H1 (cell line): ENCODE measurements at regions not wholly inside any gene's neighbourhood (a gene's known extent, or its start where the extent isn't known, plus 50 kb on each side); places are given as distances from the start of the nearest gene placed in this dataset.

ENCODE experiments used
- CTCF ChIA-PET: fragments of 300-600 bp; sonication (Branson Sonifier 250); formaldehyde crosslinking; loops from one replicate; lab custom pipeline; 2021; ENCODE audit not compliant: partially characterized antibody; lab: Charles Lee
- POLR2A ChIA-PET: fragments of 300-600 bp; sonication (Branson Sonifier 250); formaldehyde crosslinking; loops from one replicate; lab custom pipeline; 2021; ENCODE audit warnings: inconsistent platforms; ENCODE audit not compliant: partially characterized antibody; lab: Charles Lee
- DNase-seq, 2 experiments: peaks; one replicate each; pipeline versions ENCODE4 v3.0.0 to v3.0.0-alpha.2; 2010 to 2022; ENCODE audit warnings: low spot score in 2 of 2, low read depth in 1 of 2, mixed read lengths in 1 of 2
- FAIRE-seq: peaks from 2 replicates; lab custom pipeline; 2011; peaks lifted over from hg19 to GRCh38; lab: Jason Lieb, UNC
- H2AFZ ChIP-seq: 2 replicates; pipeline ENCODE4 v1.8.1; 2012; ENCODE audit warnings: low read length, inconsistent platforms
- H2AK5ac ChIP-seq: 2 replicates; pipeline ENCODE4 v1.6.1; 2013; ENCODE audit warnings: low read depth, low read length
- H2BK120ac ChIP-seq: replicated peaks from 2 replicates; pipeline ENCODE3; 2013; ENCODE audit warnings: low read depth, low read length, inconsistent platforms
- H2BK12ac ChIP-seq: 2 replicates; pipeline ENCODE4 v1.6.1; 2013; ENCODE audit warnings: low read depth, low read length
- H2BK15ac ChIP-seq: 2 replicates; pipeline ENCODE4 v1.6.1; 2013; ENCODE audit warnings: low read length
- H2BK20ac ChIP-seq: 2 replicates; pipeline ENCODE4 v1.6.1; 2013; ENCODE audit warnings: low read length
- H2BK5ac ChIP-seq: 2 replicates; pipeline ENCODE4 v1.6.1; 2013; ENCODE audit warnings: low read depth, low read length
- H3K14ac ChIP-seq: 2 replicates; pipeline ENCODE4 v1.6.1; 2013; ENCODE audit warnings: inconsistent platforms; ENCODE audit not compliant: insufficient read length
- H3K18ac ChIP-seq: 2 replicates; pipeline ENCODE4 v1.6.1; 2013; ENCODE audit warnings: low read length; ENCODE audit errors: extremely low read depth
- H3K23ac ChIP-seq: 2 replicates; pipeline ENCODE4 v1.6.1; 2013; ENCODE audit warnings: inconsistent platforms; ENCODE audit not compliant: insufficient read length
- H3K23me2 ChIP-seq: 2 replicates; pipeline ENCODE4 v1.6.1; 2013; ENCODE audit warnings: low read depth, low read length
- H3K27ac ChIP-seq: 2 replicates; pipeline ENCODE4 v1.6.1; 2011; ENCODE audit warnings: low read depth, low read length, inconsistent platforms
- H3K27me3 ChIP-seq, 4 experiments: replicated peaks in 1 of 4; 1 replicate in 1 of 4; 2 replicates in 3 of 4; pipeline versions ENCODE4 v1.6.1 to v1.8.1; 2011 to 2013; ENCODE audit warnings: low read length in 3 of 4, mild to moderate bottlenecking in 3 of 4, inconsistent platforms in 2 of 4, mixed read lengths in 2 of 4, moderate library complexity in 1 of 4; ENCODE audit not compliant: control insufficient read depth in 3 of 4, insufficient read depth in 3 of 4; ENCODE audit errors: extremely low read depth in 1 of 4
- H3K36me3 ChIP-seq, 4 experiments: 2 replicates each; pipeline versions ENCODE4 v1.6.1 to v1.8.1; 2011 to 2013; ENCODE audit warnings: mild to moderate bottlenecking in 4 of 4, low read length in 3 of 4, moderate library complexity in 2 of 4, control low read depth in 1 of 4, inconsistent platforms in 1 of 4; ENCODE audit not compliant: insufficient read depth in 4 of 4, control insufficient read depth in 2 of 4
- H3K4ac ChIP-seq: replicated peaks from 2 replicates; pipeline ENCODE3; 2013; ENCODE audit warnings: low read length, low read depth, mixed read lengths, inconsistent platforms; ENCODE audit not compliant: insufficient read length
- H3K4me1 ChIP-seq, 4 experiments: replicated peaks in 1 of 4; 1 replicate in 1 of 4; 2 replicates in 3 of 4; pipeline versions ENCODE4 v1.6.1 to v1.8.1; 2011 to 2013; ENCODE audit warnings: low read length in 3 of 4, inconsistent platforms in 2 of 4, mixed read lengths in 1 of 4; ENCODE audit not compliant: insufficient read depth in 4 of 4, control insufficient read depth in 3 of 4
- H3K4me2 ChIP-seq, 2 experiments: 2 replicates each; pipeline versions ENCODE4 v1.6.1 to v1.8.1; 2011 to 2013; ENCODE audit warnings: low read depth in 2 of 2, low read length in 2 of 2, control low read depth in 1 of 2, inconsistent platforms in 1 of 2, mild to moderate bottlenecking in 1 of 2; ENCODE audit not compliant: insufficient read depth in 1 of 2
- H3K4me3 ChIP-seq, 4 experiments: fragments of 200-600, 300-600 bp in 1 of 4; sonication (generic), shearing (Covaris generic), sonication (Bioruptor Twin) in 1 of 4; 2 replicates each; pipeline versions ENCODE4 v1.5.1 to v1.8.1; 2011 to 2016; ENCODE audit warnings: low read length in 4 of 4, low read depth in 3 of 4, control low read depth in 2 of 4, inconsistent platforms in 2 of 4, mild to moderate bottlenecking in 2 of 4, mixed read lengths in 1 of 4, moderate library complexity in 1 of 4; ENCODE audit not compliant: insufficient read depth in 2 of 4; ENCODE audit errors: extremely low read depth in 1 of 4
- H3K56ac ChIP-seq: replicated peaks from 2 replicates; pipeline ENCODE3; 2013; ENCODE audit warnings: low read depth, mild to moderate bottlenecking, mixed read lengths, low read length, inconsistent platforms; ENCODE audit not compliant: insufficient read length
- H3K79me1 ChIP-seq: 2 replicates; pipeline ENCODE4 v1.6.1; 2013; ENCODE audit warnings: low read depth, low read length, control low read depth
- H3K79me2 ChIP-seq, 2 experiments: 2 replicates each; pipeline versions ENCODE4 v1.6.1 to v1.8.1; 2012 to 2013; ENCODE audit warnings: low read length in 2 of 2, mild to moderate bottlenecking in 2 of 2, inconsistent platforms in 1 of 2; ENCODE audit not compliant: insufficient read depth in 2 of 2, control insufficient read depth in 1 of 2
- H3K9ac ChIP-seq, 4 experiments: replicated peaks in 1 of 4; 1 replicate in 1 of 4; 2 replicates in 3 of 4; pipeline versions ENCODE4 v1.6.1 to v1.8.1; 2011 to 2013; ENCODE audit warnings: low read depth in 3 of 4, low read length in 3 of 4, control low read depth in 2 of 4, mild to moderate bottlenecking in 2 of 4, moderate library complexity in 2 of 4, inconsistent platforms in 1 of 4; ENCODE audit errors: extremely low read depth in 1 of 4
- H3K9me3 ChIP-seq, 2 experiments: 2 replicates each; pipeline versions ENCODE4 v1.6.1 to v1.8.1; 2012 to 2013; ENCODE audit warnings: mild to moderate bottlenecking in 2 of 2, moderate library complexity in 2 of 2, control low read depth in 1 of 2, inconsistent platforms in 1 of 2, low read depth in 1 of 2, low read length in 1 of 2, mixed read lengths in 1 of 2; ENCODE audit not compliant: insufficient read depth in 2 of 2
- H4K20me1 ChIP-seq, 2 experiments: replicated peaks in 1 of 2; 2 replicates each; pipeline versions ENCODE3 to v1.8.1; 2011 to 2013; ENCODE audit warnings: inconsistent platforms in 2 of 2, low read length in 2 of 2, mild to moderate bottlenecking in 1 of 2; ENCODE audit not compliant: insufficient read depth in 2 of 2, control insufficient read depth in 1 of 2
- H4K5ac ChIP-seq: 2 replicates; pipeline ENCODE4 v1.6.1; 2013; ENCODE audit warnings: low read length, low read depth, mixed read lengths, inconsistent platforms; ENCODE audit not compliant: insufficient read length
- H4K8ac ChIP-seq: 2 replicates; pipeline ENCODE4 v1.8.0; 2013; ENCODE audit warnings: mild to moderate bottlenecking, moderate library complexity, low read length, inconsistent platforms; ENCODE audit not compliant: insufficient read depth; ENCODE audit errors: extremely low read depth
- H4K91ac ChIP-seq: replicated peaks from 2 replicates; pipeline ENCODE3; 2013; ENCODE audit warnings: low read length, mixed read lengths, inconsistent platforms; ENCODE audit not compliant: insufficient read length
- BACH1 ChIP-seq: IDR thresholded peaks from 2 replicates; pipeline ENCODE4 v1.6.1; 2012; ENCODE audit warnings: low read length, improper control_type of control experiment
- CEBPB ChIP-seq: IDR thresholded peaks from 2 replicates; pipeline ENCODE4 v1.6.1; 2012; ENCODE audit warnings: low read depth, low read length
- FOSL1 ChIP-seq: IDR thresholded peaks from 2 replicates; pipeline ENCODE4 v1.6.1; 2011; ENCODE audit warnings: mild to moderate bottlenecking, low read depth, low read length, moderate library complexity; ENCODE audit not compliant: insufficient read depth
- GTF2F1 ChIP-seq: IDR thresholded peaks from 2 replicates; pipeline ENCODE4 v1.6.1; 2012; ENCODE audit warnings: low read depth, low read length, improper control_type of control experiment, borderline replicate concordance
- JUN ChIP-seq: IDR thresholded peaks from 2 replicates; pipeline ENCODE4 v1.6.1; 2011; ENCODE audit warnings: low read depth, mild to moderate bottlenecking, improper control_type of control experiment, low read length
- KDM5A ChIP-seq: fragments of 200-600 bp; IDR thresholded peaks from 2 replicates; pipeline ENCODE4 v1.7.1; 2012; ENCODE audit warnings: mild to moderate bottlenecking, low read length, inconsistent platforms, mixed read lengths
- NRF1 ChIP-seq: IDR thresholded peaks from 2 replicates; pipeline ENCODE4 v1.6.1; 2011; ENCODE audit warnings: mild to moderate bottlenecking, low read depth, low read length, improper control_type of control experiment
- RNF2 ChIP-seq: fragments of 200-900, 300-1000 bp; sonication (generic); IDR thresholded peaks from 2 replicates; pipeline ENCODE4 v1.7.1; 2016; ENCODE audit warnings: borderline replicate concordance, low read depth, mild to moderate bottlenecking, antibody characterized with exemption, low read length; ENCODE audit not compliant: poor library complexity, severe bottlenecking; ENCODE audit errors: missing control alignments
- RXRA ChIP-seq: IDR thresholded peaks from 2 replicates; pipeline ENCODE4 v1.6.1; 2011; ENCODE audit warnings: low read depth, mild to moderate bottlenecking, low read length, moderate library complexity; ENCODE audit not compliant: insufficient read depth
- SIN3A ChIP-seq, 2 experiments: IDR thresholded peaks in 1 of 2; conservative IDR thresholded peaks in 1 of 2; 2 replicates each; pipeline ENCODE4 v1.6.1; 2011 to 2012; ENCODE audit warnings: low read length in 2 of 2, improper control_type of control experiment in 1 of 2, low read depth in 1 of 2, mild to moderate bottlenecking in 1 of 2
- SUZ12 ChIP-seq: fragments of 200-600 bp; sonication (generic); IDR thresholded peaks from 2 replicates; pipeline ENCODE4 v1.6.1; 2012; ENCODE audit warnings: mild to moderate bottlenecking, inconsistent platforms, low read length, moderate library complexity, mixed read lengths
- TAF7 ChIP-seq: optimal IDR thresholded peaks from 2 replicates; pipeline ENCODE3; 2011; ENCODE audit warnings: low read depth, mild to moderate bottlenecking, inconsistent platforms, low read length, moderate library complexity, borderline replicate concordance
- TBP ChIP-seq: IDR thresholded peaks from 2 replicates; pipeline ENCODE4 v1.6.1; 2011; ENCODE audit warnings: low read depth, low read length, improper control_type of control experiment
- TEAD4 ChIP-seq: IDR thresholded peaks from 2 replicates; pipeline ENCODE4 v1.6.1; 2012; ENCODE audit warnings: low read depth, low read length, inconsistent platforms, mixed read lengths
- ZNF274 ChIP-seq: IDR thresholded peaks from 2 replicates; pipeline ENCODE4 v1.7.0; 2012; ENCODE audit warnings: low read length, borderline replicate concordance; ENCODE audit errors: extremely low read depth
- WGBS, 2 experiments: shearing (Covaris generic) in 1 of 2; methylation state at CpG; one replicate each; pipeline versions ENCODE4 v1.1.6 to v1.1.7; 2013 to 2015; ENCODE audit warnings: low lambda C conversion rate in 2 of 2, mixed read lengths in 2 of 2, inconsistent platforms in 1 of 2, low coverage in 1 of 2, missing lambda C conversion rate in 1 of 2; ENCODE audit not compliant: insufficient replicate concordance in 2 of 2, insufficient coverage in 1 of 2, insufficient read length in 1 of 2; ENCODE audit errors: extremely low coverage in 1 of 2, missing lambda C conversion rate in 1 of 2; 5-methylcytosine and 5-hydroxymethylcytosine counted together

GRCh38 chr2:220701115-220701514 is 871.0 kb downstream of the EPHA4 start:
- Histone ChIP-seq H2BK12ac (no peak overlapping the region), H3K18ac (no peak overlapping the region), H3K4ac (no peak overlapping the region), H3K79me2 (no peaks in the 10 kb centered on the region), H3K9me3 (0 out of 4 replicates have a peak, but pooled peaks cover 0 to 8% of the 10 kb centered on the region in 2 experiments), H3K27me3 (no peaks in the 10 kb centered on the region), H3K4me3 (no peak overlapping the region), H3K4me1 (no peaks in the 10 kb centered on the region), H4K8ac (no peak overlapping the region), H3K23me2 (no peaks in the 10 kb centered on the region), H3K36me3 (no peaks in the 10 kb centered on the region), H2BK5ac (no peak overlapping the region), H4K20me1 (no peaks in the 10 kb centered on the region), H2BK20ac (no peak overlapping the region), H3K27ac (no peak overlapping the region), H2AFZ (no peak overlapping the region), H3K56ac (no peak overlapping the region), H3K4me2 (no peak overlapping the region), H3K79me1 (no peaks in the 10 kb centered on the region), H2BK120ac (no peak overlapping the region), H3K23ac (no peak overlapping the region), H4K91ac (no peak overlapping the region), H3K9ac (no peak overlapping the region), H2AK5ac (no peak overlapping the region), H3K14ac (no peak overlapping the region), H4K5ac (no peak overlapping the region), H2BK15ac (no peak overlapping the region)
- DNase-seq (no peak), FAIRE-seq (no peak)
- WGBS, 2 experiments, result 94% methylated on average over 2 of the region's 2 CpGs; no CpG with 5 or more reads in 1 of the 2 experiments
- CTCF ChIA-PET, result no interaction called here
- TF ChIP-seq ZNF274, result no peak
- no peak for TF ChIP-seq BACH1
- no peak for TF ChIP-seq GTF2F1
- TF ChIP-seq SUZ12, result no peak
- no peak for TF ChIP-seq SIN3A (conservative IDR thresholded peaks at IDR 0.05 in 1 of 2, IDR thresholded peaks at IDR 0.05 in 1 of 2; ENCODE audit: low read depth in 1 of 2, low read length in 2 of 2)
- no peak for TF ChIP-seq KDM5A
- no peak for TF ChIP-seq TEAD4
- no peak for TF ChIP-seq TBP
- no peak for TF ChIP-seq NRF1
- TF ChIP-seq CEBPB, result no peak
- TF ChIP-seq FOSL1, result no peak
- no peak for TF ChIP-seq RXRA
- TF ChIP-seq JUN, result no peak
- no peak for TF ChIP-seq TAF7
- TF ChIP-seq RNF2, result no peak
- POLR2A ChIA-PET, result no interaction called here
